ENCODE measurements at regions not wholly inside any gene's neighbourhood (a gene's known extent, or its start where the extent isn't known, plus 50 kb on each side); places are given as distances from the start of the nearest gene placed in this dataset.

GRCh38 chr5:34487159-34487879 is 168.8 kb upstream of the RAI14 start:
- WGBS, 2 donors, result 68 to 80% methylated on average over 11 of the region's 11 CpGs
- peak overlapping the region in 1 of 2 donors; percentile 65 for H3K27ac ChIP-seq (ENCODE audit: low read depth in 2 of 2, low read length in 1 of 2)

GRCh38 chr5:34487956-34488355 is 168.2 kb upstream of the RAI14 start:
- no peaks in the 10 kb centered on the region for H3K9me3 ChIP-seq (ENCODE audit: control insufficient read depth in 2 of 2, insufficient read depth in 1 of 2, low read depth in 1 of 2, low read length in 1 of 2)
- peaks cover 0 to 3% of the 10 kb centered on the region in 2 donors for H3K4me1 ChIP-seq (ENCODE audit: control insufficient read depth in 2 of 2, insufficient read depth in 2 of 2, low read length in 1 of 2)
- peak overlapping the region in 1 of 2 donors; percentile 65 for H3K27ac ChIP-seq (ENCODE audit: low read depth in 2 of 2, low read length in 1 of 2)
- WGBS, 2 donors, result 56 to 57% methylated on average over 3 of the region's 3 CpGs
- no peaks in the 10 kb centered on the region for H3K27me3 ChIP-seq (ENCODE audit: control insufficient read depth in 1 of 2, insufficient read depth in 2 of 2, low read length in 2 of 2)
- H3K4me3 ChIP-seq (ENCODE audit: low read depth in 1 of 2, low read length in 2 of 2), result no peak overlapping the region
- no peaks in the 10 kb centered on the region for H3K36me3 ChIP-seq (ENCODE audit: control insufficient read depth in 2 of 2, insufficient read depth in 2 of 2, low read length in 1 of 2)

More at GRCh38 chr5:34487159-34487879, 168.8 kb upstream of the RAI14 start:
- Histone ChIP-seq H3K4me3 (ENCODE audit: low read depth in 1 of 2, low read length in 2 of 2) (no peak overlapping the region), H3K9me3 (ENCODE audit: control insufficient read depth in 2 of 2, insufficient read depth in 1 of 2, low read depth in 1 of 2, low read length in 1 of 2) (no peaks in the 10 kb centered on the region), H3K27me3 (ENCODE audit: control insufficient read depth in 1 of 2, insufficient read depth in 2 of 2, low read length in 2 of 2) (no peaks in the 10 kb centered on the region), H3K36me3 (ENCODE audit: control insufficient read depth in 2 of 2, insufficient read depth in 2 of 2, low read length in 1 of 2) (no peaks in the 10 kb centered on the region), H3K4me1 (ENCODE audit: control insufficient read depth in 2 of 2, insufficient read depth in 2 of 2, low read length in 1 of 2) (peaks cover 0 to 3% of the 10 kb centered on the region in 2 donors)

- H3K9me3 ChIP-seq (ENCODE audit: control insufficient read depth in 2 of 2, insufficient read depth in 1 of 2, low read depth in 1 of 2, low read length in 1 of 2), result no peaks in the 10 kb centered on the region
- no peak overlapping the region for H3K4me3 ChIP-seq (ENCODE audit: low read depth in 1 of 2, low read length in 2 of 2)
- H3K27me3 ChIP-seq (ENCODE audit: control insufficient read depth in 1 of 2, insufficient read depth in 2 of 2, low read length in 2 of 2), result no peaks in the 10 kb centered on the region
- no peak overlapping the region for H3K27ac ChIP-seq (ENCODE audit: low read depth in 2 of 2, low read length in 1 of 2)
- 36 to 40% methylated on average over 4 of the region's 4 CpGs for WGBS, 2 donors
- H3K36me3 ChIP-seq (ENCODE audit: control insufficient read depth in 2 of 2, insufficient read depth in 2 of 2, low read length in 1 of 2), result no peaks in the 10 kb centered on the region
- peaks cover 0 to 3% of the 10 kb centered on the region in 2 donors for H3K4me1 ChIP-seq (ENCODE audit: control insufficient read depth in 2 of 2, insufficient read depth in 2 of 2, low read length in 1 of 2)
Observed at GRCh38 chr5:34488984-34489383, 167.1 kb upstream of the RAI14 start.

GRCh38 chr5:34490506-34491250 is 165.4 kb upstream of the RAI14 start:
- no peak overlapping the region for H3K27ac ChIP-seq (ENCODE audit: low read depth in 2 of 2, low read length in 1 of 2)
- no peaks in the 10 kb centered on the region for H3K36me3 ChIP-seq (ENCODE audit: control insufficient read depth in 2 of 2, insufficient read depth in 2 of 2, low read length in 1 of 2)
- H3K27me3 ChIP-seq (ENCODE audit: control insufficient read depth in 1 of 2, insufficient read depth in 2 of 2, low read length in 2 of 2), result no peaks in the 10 kb centered on the region
- H3K9me3 ChIP-seq (ENCODE audit: control insufficient read depth in 2 of 2, insufficient read depth in 1 of 2, low read depth in 1 of 2, low read length in 1 of 2), result peaks cover 0 to 4% of the 10 kb centered on the region in 2 donors
- 59 to 66% methylated on average over 4 to 8 of the region's 14 CpGs for WGBS, 2 donors
- no peak overlapping the region for H3K4me3 ChIP-seq (ENCODE audit: low read depth in 1 of 2, low read length in 2 of 2)
- peaks cover 0 to 3% of the 10 kb centered on the region in 2 donors for H3K4me1 ChIP-seq (ENCODE audit: control insufficient read depth in 2 of 2, insufficient read depth in 2 of 2, low read length in 1 of 2)

GRCh38 chr5:34491251-34491620 is 164.9 kb upstream of the RAI14 start:
- Histone ChIP-seq H3K27me3 (ENCODE audit: control insufficient read depth in 1 of 2, insufficient read depth in 2 of 2, low read length in 2 of 2) (no peaks in the 10 kb centered on the region), H3K4me1 (ENCODE audit: control insufficient read depth in 2 of 2, insufficient read depth in 2 of 2, low read length in 1 of 2) (peaks cover 0 to 3% of the 10 kb centered on the region in 2 donors), H3K27ac (ENCODE audit: low read depth in 2 of 2, low read length in 1 of 2) (no peak overlapping the region), H3K4me3 (ENCODE audit: low read depth in 1 of 2, low read length in 2 of 2) (no peak overlapping the region), H3K36me3 (ENCODE audit: control insufficient read depth in 2 of 2, insufficient read depth in 2 of 2, low read length in 1 of 2) (no peaks in the 10 kb centered on the region), H3K9me3 (ENCODE audit: control insufficient read depth in 2 of 2, insufficient read depth in 1 of 2, low read depth in 1 of 2, low read length in 1 of 2) (peaks cover 0 to 4% of the 10 kb centered on the region in 2 donors)
- 74 to 77% methylated on average over 6 of the region's 6 CpGs for WGBS, 2 donors

- Histone ChIP-seq H3K27ac (ENCODE audit: low read depth in 2 of 2, low read length in 1 of 2) (no peak overlapping the region), H3K36me3 (ENCODE audit: control insufficient read depth in 2 of 2, insufficient read depth in 2 of 2, low read length in 1 of 2) (no peaks in the 10 kb centered on the region), H3K27me3 (ENCODE audit: control insufficient read depth in 1 of 2, insufficient read depth in 2 of 2, low read length in 2 of 2) (no peaks in the 10 kb centered on the region), H3K4me1 (ENCODE audit: control insufficient read depth in 2 of 2, insufficient read depth in 2 of 2, low read length in 1 of 2) (no peaks in the 10 kb centered on the region), H3K4me3 (ENCODE audit: low read depth in 1 of 2, low read length in 2 of 2) (no peak overlapping the region), H3K9me3 (ENCODE audit: control insufficient read depth in 2 of 2, insufficient read depth in 1 of 2, low read depth in 1 of 2, low read length in 1 of 2) (peaks cover 0 to 4% of the 10 kb centered on the region in 2 donors)
- WGBS, 2 donors, result 82 to 83% methylated on average over 3 of the region's 3 CpGs
Observed at GRCh38 chr5:34494111-34494755, 161.9 kb upstream of the RAI14 start.

GRCh38 chr5:34495178-34495577 is 160.9 kb upstream of the RAI14 start:
- Histone ChIP-seq H3K4me1 (ENCODE audit: control insufficient read depth in 2 of 2, insufficient read depth in 2 of 2, low read length in 1 of 2) (peaks cover 0 to 4% of the 10 kb centered on the region in 2 donors), H3K4me3 (ENCODE audit: low read depth in 1 of 2, low read length in 2 of 2) (no peak overlapping the region), H3K9me3 (ENCODE audit: control insufficient read depth in 2 of 2, insufficient read depth in 1 of 2, low read depth in 1 of 2, low read length in 1 of 2) (peaks cover 0 to 4% of the 10 kb centered on the region in 2 donors), H3K27me3 (ENCODE audit: control insufficient read depth in 1 of 2, insufficient read depth in 2 of 2, low read length in 2 of 2) (no peaks in the 10 kb centered on the region), H3K27ac (ENCODE audit: low read depth in 2 of 2, low read length in 1 of 2) (no peak overlapping the region), H3K36me3 (ENCODE audit: control insufficient read depth in 2 of 2, insufficient read depth in 2 of 2, low read length in 1 of 2) (no peaks in the 10 kb centered on the region)
- 87% methylated on average over 4 of the region's 4 CpGs for WGBS, 2 donors

- no peak overlapping the region for H3K4me3 ChIP-seq (ENCODE audit: low read depth in 1 of 2, low read length in 2 of 2)
- no peaks in the 10 kb centered on the region for H3K27me3 ChIP-seq (ENCODE audit: control insufficient read depth in 1 of 2, insufficient read depth in 2 of 2, low read length in 2 of 2)
- peaks cover 0 to 4% of the 10 kb centered on the region in 2 donors for H3K4me1 ChIP-seq (ENCODE audit: control insufficient read depth in 2 of 2, insufficient read depth in 2 of 2, low read length in 1 of 2)
- no peaks in the 10 kb centered on the region for H3K36me3 ChIP-seq (ENCODE audit: control insufficient read depth in 2 of 2, insufficient read depth in 2 of 2, low read length in 1 of 2)
- H3K27ac ChIP-seq (ENCODE audit: low read depth in 2 of 2, low read length in 1 of 2), result no peak overlapping the region
- WGBS, 2 donors, result 78 to 87% methylated on average over 13 of the region's 13 CpGs
- peaks cover 0 to 4% of the 10 kb centered on the region in 2 donors for H3K9me3 ChIP-seq (ENCODE audit: control insufficient read depth in 2 of 2, insufficient read depth in 1 of 2, low read depth in 1 of 2, low read length in 1 of 2)
Observed at GRCh38 chr5:34496260-34496691, 159.9 kb upstream of the RAI14 start.

- peaks cover 0 to 4% of the 10 kb centered on the region in 2 donors for H3K4me1 ChIP-seq (ENCODE audit: control insufficient read depth in 2 of 2, insufficient read depth in 2 of 2, low read length in 1 of 2)
- 63 to 64% methylated on average over 10 of the region's 10 CpGs for WGBS, 2 donors
- no peak overlapping the region for H3K4me3 ChIP-seq (ENCODE audit: low read depth in 1 of 2, low read length in 2 of 2)
- H3K27me3 ChIP-seq (ENCODE audit: control insufficient read depth in 1 of 2, insufficient read depth in 2 of 2, low read length in 2 of 2), result no peaks in the 10 kb centered on the region
- H3K36me3 ChIP-seq (ENCODE audit: control insufficient read depth in 2 of 2, insufficient read depth in 2 of 2, low read length in 1 of 2), result no peaks in the 10 kb centered on the region
- peaks cover 0 to 4% of the 10 kb centered on the region in 2 donors for H3K9me3 ChIP-seq (ENCODE audit: control insufficient read depth in 2 of 2, insufficient read depth in 1 of 2, low read depth in 1 of 2, low read length in 1 of 2)
- H3K27ac ChIP-seq (ENCODE audit: low read depth in 2 of 2, low read length in 1 of 2), result no peak overlapping the region
Observed at GRCh38 chr5:34496701-34497469, 159.2 kb upstream of the RAI14 start.

All from esophagus (tissue), 2 donors.